Keratinocyte (primary cell): ENCODE measurements at regions not wholly inside any gene's neighbourhood (a gene's known extent, or its start where the extent isn't known, plus 50 kb on each side); places are given as distances from the start of the nearest gene placed in this dataset.

Source experiments
- DNase-seq: peaks from one replicate; pipeline ENCODE4 v3.0.0-alpha.2; 2011; ENCODE audit warnings: low read depth, missing footprints, low spot score
- FAIRE-seq: peaks from 2 replicates; lab custom pipeline; 2011; peaks lifted over from hg19 to GRCh38; lab: Jason Lieb, UNC
- H2AFZ ChIP-seq: 2 replicates; pipeline ENCODE4 v1.6.0; 2012; ENCODE audit warnings: low read length, control low read depth, inconsistent platforms; ENCODE audit not compliant: control insufficient read depth
- H3K27ac ChIP-seq: 2 replicates; pipeline ENCODE4 v1.5.1; 2011; ENCODE audit warnings: low read length; ENCODE audit not compliant: control insufficient read depth, insufficient read depth
- H3K27me3 ChIP-seq: 3 replicates; pipeline ENCODE4 v1.6.0; 2011; ENCODE audit warnings: low read length; ENCODE audit not compliant: control insufficient read depth, insufficient read depth; ENCODE audit errors: extremely low read depth
- H3K36me3 ChIP-seq, 2 experiments: 2 replicates in 1 of 2; 3 replicates in 1 of 2; pipeline ENCODE4 v1.5.1; 2011; ENCODE audit warnings: low read length in 2 of 2, mild to moderate bottlenecking in 1 of 2; ENCODE audit not compliant: control insufficient read depth in 2 of 2, insufficient read depth in 2 of 2; ENCODE audit errors: extremely low read depth in 1 of 2
- H3K4me1 ChIP-seq: 3 replicates; pipeline ENCODE4 v1.5.1; 2011; ENCODE audit warnings: low read length; ENCODE audit not compliant: control insufficient read depth, insufficient read depth; ENCODE audit errors: extremely low read depth
- H3K4me2 ChIP-seq: 3 replicates; pipeline ENCODE4 v1.6.0; 2011; ENCODE audit warnings: low read depth, low read length; ENCODE audit not compliant: control insufficient read depth, insufficient read depth; ENCODE audit errors: extremely low read depth
- H3K4me3 ChIP-seq, 3 experiments: fragments of 200-600 bp in 1 of 3; sonication (generic) in 1 of 3; 2 replicates in 2 of 3; 3 replicates in 1 of 3; pipeline ENCODE4 v1.5.1; 2011 to 2016; ENCODE audit warnings: low read length in 3 of 3, mild to moderate bottlenecking in 3 of 3, control low read depth in 2 of 3, inconsistent platforms in 1 of 3, low read depth in 1 of 3, mixed read lengths in 1 of 3, mixed run types in 1 of 3, moderate library complexity in 1 of 3; ENCODE audit not compliant: control insufficient read depth in 2 of 3, insufficient read depth in 2 of 3; ENCODE audit errors: extremely low read depth in 1 of 3
- H3K79me2 ChIP-seq: 2 replicates; pipeline ENCODE4 v1.6.0; 2012; ENCODE audit warnings: low read length; ENCODE audit not compliant: control insufficient read depth, insufficient read depth
- H3K9ac ChIP-seq: 3 replicates; pipeline ENCODE4 v1.6.0; 2011; ENCODE audit warnings: low read length; ENCODE audit not compliant: control insufficient read depth, insufficient read depth; ENCODE audit errors: extremely low read depth
- H3K9me1 ChIP-seq: 3 replicates; pipeline ENCODE4 v1.6.0; 2011; ENCODE audit warnings: low read length; ENCODE audit not compliant: control insufficient read depth, insufficient read depth; ENCODE audit errors: extremely low read depth
- H3K9me3 ChIP-seq: 2 replicates; pipeline ENCODE4 v1.5.1; 2012; ENCODE audit warnings: low read depth, low read length; ENCODE audit not compliant: control insufficient read depth
- H4K20me1 ChIP-seq: 3 replicates; pipeline ENCODE4 v1.6.0; 2011; ENCODE audit warnings: low read length; ENCODE audit not compliant: control insufficient read depth, insufficient read depth; ENCODE audit errors: extremely low read depth
- CTCF ChIP-seq, 3 experiments: IDR thresholded peaks in 1 of 3; conservative IDR thresholded peaks in 1 of 3; optimal IDR thresholded peaks in 1 of 3; 2 replicates in 2 of 3; 3 replicates in 1 of 3; pipeline versions ENCODE3 to v1.5.1; 2011; ENCODE audit warnings: low read length in 3 of 3, mild to moderate bottlenecking in 3 of 3, moderate library complexity in 2 of 3, control low read depth in 1 of 3, inconsistent platforms in 1 of 3; ENCODE audit not compliant: insufficient read depth in 2 of 3; ENCODE audit errors: extremely low read depth in 1 of 3
- EZH2 ChIP-seq: IDR thresholded peaks from one replicate; pipeline ENCODE4 v1.6.1; 2012; ENCODE audit warnings: inconsistent platforms, mild to moderate bottlenecking, low read length, moderate library complexity
- dilution Hi-C: fragments of 300-500 bp; cut with MboI; formaldehyde crosslinking; loops from one replicate; pipeline ENCODE4 v1.7.0; 2020; ENCODE audit warnings: low sequenced_read_pairs; ENCODE audit not compliant: extremely low pct_ligation_motif_present

GRCh38 chr14:97159124-97159523 lies 361.9 kb downstream of the VRK1 start:
- H3K9ac ChIP-seq = no peak overlapping the region
- H3K36me3 ChIP-seq = no peaks in the 10 kb centered on the region
- no peaks in the 10 kb centered on the region for H3K79me2 ChIP-seq
- no peaks in the 10 kb centered on the region for H3K9me1 ChIP-seq
- H3K4me2 ChIP-seq = no peak overlapping the region
- dilution Hi-C loops = no loop called here
- FAIRE-seq (no peak), DNase-seq (no peak)
- H3K4me1 ChIP-seq = no peaks in the 10 kb centered on the region
- no peak overlapping the region for H3K27ac ChIP-seq
- no peaks in the 10 kb centered on the region for H4K20me1 ChIP-seq
- peaks cover 5% of the 10 kb centered on the region for H3K27me3 ChIP-seq
- no peak overlapping the region for H3K4me3 ChIP-seq
- no peaks in the 10 kb centered on the region for H3K9me3 ChIP-seq
- no peak for TF ChIP-seq CTCF (optimal IDR thresholded peaks at IDR 0.05 in 1 of 3, IDR thresholded peaks at IDR 0.05 in 1 of 3, conservative IDR thresholded peaks at IDR 0.05 in 1 of 3; ENCODE audit: extremely low read depth in 1 of 3, insufficient read depth in 2 of 3, low read length in 3 of 3)
- no peak for TF ChIP-seq EZH2
- no peak overlapping the region for H2AFZ ChIP-seq

GRCh38 chr14:97162621-97163020 lies 365.4 kb downstream of the VRK1 start:
- H3K9me1 ChIP-seq = no peaks in the 10 kb centered on the region
- H3K27ac ChIP-seq = no peak overlapping the region
- peaks cover 3% of the 10 kb centered on the region for H3K27me3 ChIP-seq
- DNase-seq (no peak), FAIRE-seq (no peak)
- H2AFZ ChIP-seq = no peak overlapping the region
- no peaks in the 10 kb centered on the region for H4K20me1 ChIP-seq
- dilution Hi-C loops = no loop called here
- H3K9me3 ChIP-seq = no peaks in the 10 kb centered on the region
- H3K9ac ChIP-seq = no peak overlapping the region
- H3K4me1 ChIP-seq = no peaks in the 10 kb centered on the region
- H3K79me2 ChIP-seq = no peaks in the 10 kb centered on the region
- H3K36me3 ChIP-seq = no peaks in the 10 kb centered on the region
- no peak overlapping the region for H3K4me2 ChIP-seq
- no peak for TF ChIP-seq EZH2
- no peak for TF ChIP-seq CTCF (optimal IDR thresholded peaks at IDR 0.05 in 1 of 3, IDR thresholded peaks at IDR 0.05 in 1 of 3, conservative IDR thresholded peaks at IDR 0.05 in 1 of 3; ENCODE audit: extremely low read depth in 1 of 3, insufficient read depth in 2 of 3, low read length in 3 of 3)
- no peak overlapping the region for H3K4me3 ChIP-seq
